GM12878 (cell line): ENCODE measurements at regions not wholly inside any gene's neighbourhood (a gene's known extent, or its start where the extent isn't known, plus 50 kb on each side); places are given as distances from the start of the nearest gene placed in this dataset.

ENCODE experiments used
- ATF2 ChIP-seq: IDR thresholded peaks from 2 replicates; pipeline ENCODE4 v1.6.1; 2012; ENCODE audit warnings: low read length, inconsistent platforms
- CREM ChIP-seq: IDR thresholded peaks from 2 replicates; pipeline ENCODE4 v1.6.1; 2014; ENCODE audit warnings: antibody characterized with exemption, low read depth
- CTCF ChIP-seq, 3 experiments: IDR thresholded peaks in 2 of 3; conservative IDR thresholded peaks in 1 of 3; 2 replicates each; pipeline ENCODE4 v1.5.1; 2011; ENCODE audit warnings: low read depth in 3 of 3, low read length in 3 of 3, mild to moderate bottlenecking in 3 of 3, control low read depth in 2 of 3, moderate library complexity in 2 of 3, inconsistent platforms in 1 of 3, mixed read lengths in 1 of 3; ENCODE audit not compliant: control insufficient read depth in 2 of 3, insufficient read depth in 1 of 3; ENCODE audit errors: extremely low read depth in 1 of 3
- ELK1 ChIP-seq: IDR thresholded peaks from 2 replicates; pipeline ENCODE4 v1.6.1; 2012; ENCODE audit warnings: low read depth, low read length, improper control_type of control experiment
- FOXM1 ChIP-seq: IDR thresholded peaks from 2 replicates; pipeline ENCODE4 v1.6.1; 2012; ENCODE audit warnings: low read depth, mild to moderate bottlenecking, inconsistent platforms, low read length, moderate library complexity
- MAX ChIP-seq: IDR thresholded peaks from 2 replicates; pipeline ENCODE4 v1.6.1; 2012; ENCODE audit warnings: low read depth, low read length, improper control_type of control experiment
- PAX8 ChIP-seq: fragments of 450-650 bp; IDR thresholded peaks from 2 replicates; pipeline ENCODE4 v1.6.1; 2017; ENCODE audit warnings: mild to moderate bottlenecking, moderate library complexity
- POLR2A ChIP-seq: IDR thresholded peaks from 2 replicates; pipeline ENCODE4 v1.6.1; 2011; ENCODE audit warnings: low read depth, mild to moderate bottlenecking, low read length
- RAD21 ChIP-seq: IDR thresholded peaks from 2 replicates; pipeline ENCODE4 v1.6.1; 2011; ENCODE audit warnings: mild to moderate bottlenecking, low read depth, low read length, moderate library complexity; ENCODE audit not compliant: insufficient read depth
- USF1 ChIP-seq: IDR thresholded peaks from 2 replicates; pipeline ENCODE4 v1.6.1; 2011; ENCODE audit warnings: borderline replicate concordance, low read depth, mild to moderate bottlenecking, moderate library complexity, mixed read lengths, low read length; ENCODE audit not compliant: insufficient read depth; ENCODE audit errors: extremely low read length
- ZNF274 ChIP-seq: IDR thresholded peaks from one replicate; pipeline ENCODE4 v1.8.0; 2011; ENCODE audit not compliant: insufficient read length, insufficient read depth

GRCh38 chr2:144136297-144137010 lies 383.5 kb downstream of the ZEB2 start:
- no peak for TF ChIP-seq ZNF274
- TF ChIP-seq FOXM1, result no peak
- TF ChIP-seq CTCF (IDR thresholded peaks at IDR 0.05 in 2 of 3, conservative IDR thresholded peaks at IDR 0.05 in 1 of 3; ENCODE audit: control insufficient read depth in 2 of 3, extremely low read depth in 1 of 3, insufficient read depth in 1 of 3, low read depth in 3 of 3, low read length in 3 of 3), result no peak
- no peak for TF ChIP-seq ATF2
- TF ChIP-seq PAX8, result no peak
- no peak for TF ChIP-seq CREM
- no peak for TF ChIP-seq USF1
- TF ChIP-seq POLR2A, result no peak
- TF ChIP-seq RAD21, result no peak
- TF ChIP-seq ELK1, result no peak
- TF ChIP-seq MAX, result no peak
